HG03521 (cell line): ENCODE measurements at regions not wholly inside any gene's neighbourhood (a gene's known extent, or its start where the extent isn't known, plus 50 kb on each side); places are given as distances from the start of the nearest gene placed in this dataset.
"Not testable (repeated sequence)": the region's sequence is repeated elsewhere in the genome, so short reads cannot be mapped to it uniquely, and the experiment has no call there.

Experiments
- ATAC-seq: cut with Tn5 transposase; IDR thresholded peaks from one replicate; pipeline ENCODE4 v1.9.1; 2021; ENCODE audit warnings: mild to moderate bottlenecking, moderate library complexity; ENCODE audit not compliant: unreplicated experiment

DNA sequence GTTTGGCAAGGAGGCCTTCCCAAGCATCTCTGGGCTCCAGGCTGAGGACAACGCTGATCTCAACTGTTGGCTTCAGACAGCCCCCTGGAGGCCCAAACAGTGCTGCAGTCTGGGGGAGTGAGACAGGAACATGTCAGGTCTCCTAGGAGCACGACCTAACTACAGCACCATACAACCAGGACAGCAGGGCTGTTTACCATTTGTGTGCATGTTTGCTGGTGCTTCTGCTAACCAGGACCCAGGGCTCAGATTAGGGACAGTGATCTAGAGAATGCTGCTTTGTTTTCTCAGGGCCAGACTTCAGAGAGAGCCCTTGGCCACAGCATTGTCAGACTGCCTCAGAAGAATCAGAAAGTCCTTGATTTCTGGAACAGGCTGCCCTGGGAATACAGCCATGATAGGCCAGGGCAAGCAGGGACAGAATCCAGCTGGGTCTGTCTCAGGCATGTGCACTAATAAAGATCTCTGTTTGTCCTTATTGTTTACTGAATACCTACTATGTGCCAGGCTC is 126.5 kb downstream of the VPREB1 start:
- no peak for ATAC-seq

DNA sequence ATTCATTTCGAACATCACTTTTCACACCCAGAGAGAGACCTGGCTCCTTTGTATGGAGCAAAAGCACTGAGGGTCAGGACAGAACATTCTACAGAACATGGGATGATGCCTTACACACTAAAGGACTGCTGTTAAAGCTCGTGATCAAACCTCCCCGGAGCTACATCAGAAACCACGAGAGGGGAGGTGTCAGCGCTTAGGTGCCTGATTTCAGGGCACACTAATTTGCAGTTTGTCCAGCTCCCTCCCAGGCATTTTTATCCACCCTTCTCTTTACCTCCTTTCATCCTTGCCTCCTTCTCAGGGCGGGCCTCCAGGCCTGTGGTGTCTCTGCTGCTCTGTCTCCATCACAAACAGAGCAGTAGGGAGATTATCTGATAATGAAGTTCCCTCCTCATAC is 127.5 kb downstream of the VPREB1 start:
- no peak for ATAC-seq

DNA sequence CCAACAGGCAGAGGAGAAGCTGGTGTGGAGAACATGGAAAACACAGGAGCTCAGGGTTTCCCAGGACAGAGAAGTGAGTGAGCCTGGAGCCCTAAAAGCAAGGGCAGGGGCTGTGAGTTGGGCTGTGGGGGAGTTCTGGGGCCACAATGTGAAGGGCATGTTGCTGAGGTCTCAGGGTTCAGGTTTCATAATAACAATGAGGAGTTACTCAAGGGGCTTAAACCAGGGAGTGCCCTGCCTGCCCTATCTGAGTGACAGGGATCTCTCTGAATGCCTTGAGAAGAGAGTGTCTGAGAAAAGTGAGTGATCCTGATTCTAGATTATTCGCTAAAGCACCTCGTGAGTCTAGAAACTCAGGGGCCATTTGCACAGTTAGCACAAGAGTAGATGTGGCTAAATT is 129.6 kb downstream of the VPREB1 start:
- no peak for ATAC-seq

DNA sequence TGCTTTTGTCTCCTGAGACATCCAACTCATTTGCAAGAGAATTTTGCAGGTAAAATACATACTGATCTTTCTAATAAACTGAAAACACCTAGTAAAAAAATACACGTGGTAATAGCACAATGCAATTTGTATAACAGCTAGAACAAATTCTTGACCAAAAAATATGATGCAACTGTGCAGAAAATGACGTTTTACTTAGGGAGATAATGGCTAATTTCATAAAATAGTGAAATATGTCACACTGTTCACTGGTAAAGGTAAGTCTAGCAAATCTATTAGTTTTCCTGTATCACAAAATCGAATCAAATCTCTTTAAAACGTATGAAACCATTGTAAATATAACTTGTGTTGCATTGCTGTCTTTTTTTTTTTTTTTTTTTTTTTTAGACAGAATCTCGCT is 130.0 kb downstream of the VPREB1 start:
- no peak for ATAC-seq

DNA sequence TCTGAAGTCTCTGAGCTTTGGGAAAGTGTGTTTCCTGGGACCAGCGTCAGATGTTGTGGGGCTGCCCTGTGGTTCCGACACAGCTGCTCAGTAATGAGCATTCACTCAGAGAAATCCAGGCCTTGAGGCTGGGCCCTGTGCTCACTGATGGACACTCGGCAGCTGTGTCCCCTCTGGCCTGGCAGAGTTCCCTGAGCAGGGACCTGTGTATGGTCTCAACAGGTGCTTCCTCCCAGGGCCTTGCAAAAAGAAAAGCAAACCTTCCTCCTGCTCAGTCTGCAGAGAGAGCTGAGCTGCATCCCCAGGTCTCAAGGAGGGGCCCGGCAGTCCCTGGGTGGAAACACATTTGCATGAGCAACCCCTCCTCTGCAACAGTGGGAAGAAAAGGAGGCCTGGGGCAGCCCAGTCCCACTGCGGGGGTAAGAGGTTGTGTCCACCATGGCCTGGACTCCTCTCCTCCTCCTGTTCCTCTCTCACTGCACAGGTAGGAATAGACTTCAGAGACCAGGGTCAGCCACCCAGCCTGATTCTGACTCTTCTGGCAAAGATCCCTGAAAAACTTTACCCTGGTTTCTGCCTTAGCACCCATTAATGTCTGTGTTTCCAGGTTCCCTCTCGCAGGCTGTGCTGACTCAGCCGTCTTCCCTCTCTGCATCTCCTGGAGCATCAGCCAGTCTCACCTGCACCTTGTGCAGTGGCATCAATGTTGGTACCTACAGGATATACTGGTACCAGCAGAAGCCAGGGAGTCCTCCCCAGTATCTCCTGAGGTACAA is 131.2 kb downstream of the VPREB1 start:
- ATAC-seq: no peak

DNA sequence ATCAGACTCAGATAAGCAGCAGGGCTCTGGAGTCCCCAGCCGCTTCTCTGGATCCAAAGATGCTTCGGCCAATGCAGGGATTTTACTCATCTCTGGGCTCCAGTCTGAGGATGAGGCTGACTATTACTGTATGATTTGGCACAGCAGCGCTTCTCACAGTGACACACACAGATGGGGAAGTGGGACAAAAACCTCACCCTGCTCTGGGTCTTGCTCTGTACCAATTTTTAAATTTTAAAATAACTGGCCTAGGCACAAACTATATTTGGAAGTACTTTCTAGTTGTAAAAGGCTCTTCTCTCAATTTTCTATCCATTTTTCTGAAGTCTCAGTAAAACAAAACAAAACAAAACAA is 131.7 kb downstream of the VPREB1 start:
- no peak for ATAC-seq

DNA sequence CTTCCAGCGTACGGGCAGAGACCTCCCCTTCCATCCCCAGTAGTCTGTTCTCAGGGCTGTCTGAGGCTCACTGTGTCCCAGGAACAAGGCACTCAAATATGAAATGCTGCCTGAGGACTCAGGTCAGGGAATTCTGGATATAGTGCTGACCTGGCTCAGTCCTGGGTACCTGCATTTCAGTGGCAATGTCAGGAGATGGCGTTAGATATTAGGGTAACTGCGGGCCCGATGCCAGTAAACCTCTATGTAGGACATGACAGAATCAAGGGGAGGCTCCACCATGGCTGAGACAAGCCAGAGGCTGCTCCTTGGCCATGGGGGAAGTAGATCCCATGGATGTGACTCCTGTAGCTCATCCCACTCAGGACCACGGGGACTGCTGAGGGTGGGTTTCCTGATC is 131.7 kb downstream of the ZNF280B start:
- not testable (repeated sequence) for ATAC-seq

DNA sequence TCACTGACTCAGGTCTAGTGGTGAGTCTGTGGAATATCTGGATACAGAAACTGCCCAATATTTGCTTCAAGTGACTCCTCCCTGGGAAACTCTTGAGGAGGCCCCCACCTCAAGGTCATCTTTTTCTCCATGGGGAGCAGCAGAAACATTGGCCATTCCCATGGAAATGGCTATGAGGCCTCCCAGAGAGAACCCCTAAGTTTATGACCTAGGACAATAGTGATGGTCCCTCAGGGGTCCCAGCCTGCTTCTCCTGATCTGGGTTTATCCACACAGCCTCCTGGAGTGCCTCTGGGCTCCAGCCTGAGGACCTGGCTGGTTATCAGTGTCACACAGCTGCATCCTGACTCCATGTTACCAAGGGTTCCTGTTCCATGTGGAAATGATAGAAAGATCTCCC is 131.2 kb downstream of the ZNF280B start:
- no peak for ATAC-seq

DNA sequence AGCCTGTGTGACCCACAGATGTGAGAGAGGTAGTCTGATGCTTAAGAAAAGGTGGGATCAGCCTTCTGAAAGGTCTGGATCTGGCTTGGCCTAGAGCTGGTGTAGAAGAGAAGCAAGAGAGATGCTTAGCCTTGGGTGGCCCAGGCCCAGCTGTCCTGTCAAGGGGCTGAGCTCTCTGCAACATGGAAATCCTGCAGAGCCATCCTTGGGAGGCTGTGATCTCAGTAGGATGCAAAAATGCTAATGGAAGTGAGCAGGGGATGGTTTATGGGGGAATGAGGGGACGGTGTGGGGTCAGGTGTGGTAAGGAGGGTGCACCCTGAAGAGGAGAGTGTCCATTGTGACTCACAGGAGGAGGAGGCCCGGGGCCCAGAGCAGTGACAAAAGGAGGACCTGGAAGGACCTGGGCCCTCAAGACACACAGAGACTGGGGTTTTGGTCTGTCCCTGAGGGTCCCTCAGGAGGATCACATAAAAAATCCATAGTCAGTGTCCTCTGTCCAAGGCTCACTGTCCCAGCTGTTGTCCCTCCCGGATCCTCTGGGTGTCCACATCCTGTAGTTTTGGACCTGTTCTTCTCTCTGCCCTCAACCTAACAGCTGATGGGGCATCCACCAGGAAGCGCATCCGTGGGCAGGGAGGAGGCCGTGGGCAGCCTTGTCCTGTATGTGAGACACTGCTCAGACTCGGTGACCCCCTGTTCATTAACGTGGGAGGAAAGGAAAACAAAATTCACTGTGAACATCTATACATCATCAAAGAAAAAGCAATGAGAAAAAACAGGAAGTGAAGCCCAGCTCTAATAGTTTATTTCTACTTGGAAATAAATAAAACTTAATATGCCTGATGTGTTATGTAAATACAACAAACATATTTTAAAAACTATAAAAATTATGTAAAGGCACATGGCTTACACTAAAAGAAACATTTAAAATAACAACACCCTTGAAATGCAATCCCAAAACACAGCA is 129.8 kb downstream of the ZNF280B start:
- ATAC-seq: no peak

DNA sequence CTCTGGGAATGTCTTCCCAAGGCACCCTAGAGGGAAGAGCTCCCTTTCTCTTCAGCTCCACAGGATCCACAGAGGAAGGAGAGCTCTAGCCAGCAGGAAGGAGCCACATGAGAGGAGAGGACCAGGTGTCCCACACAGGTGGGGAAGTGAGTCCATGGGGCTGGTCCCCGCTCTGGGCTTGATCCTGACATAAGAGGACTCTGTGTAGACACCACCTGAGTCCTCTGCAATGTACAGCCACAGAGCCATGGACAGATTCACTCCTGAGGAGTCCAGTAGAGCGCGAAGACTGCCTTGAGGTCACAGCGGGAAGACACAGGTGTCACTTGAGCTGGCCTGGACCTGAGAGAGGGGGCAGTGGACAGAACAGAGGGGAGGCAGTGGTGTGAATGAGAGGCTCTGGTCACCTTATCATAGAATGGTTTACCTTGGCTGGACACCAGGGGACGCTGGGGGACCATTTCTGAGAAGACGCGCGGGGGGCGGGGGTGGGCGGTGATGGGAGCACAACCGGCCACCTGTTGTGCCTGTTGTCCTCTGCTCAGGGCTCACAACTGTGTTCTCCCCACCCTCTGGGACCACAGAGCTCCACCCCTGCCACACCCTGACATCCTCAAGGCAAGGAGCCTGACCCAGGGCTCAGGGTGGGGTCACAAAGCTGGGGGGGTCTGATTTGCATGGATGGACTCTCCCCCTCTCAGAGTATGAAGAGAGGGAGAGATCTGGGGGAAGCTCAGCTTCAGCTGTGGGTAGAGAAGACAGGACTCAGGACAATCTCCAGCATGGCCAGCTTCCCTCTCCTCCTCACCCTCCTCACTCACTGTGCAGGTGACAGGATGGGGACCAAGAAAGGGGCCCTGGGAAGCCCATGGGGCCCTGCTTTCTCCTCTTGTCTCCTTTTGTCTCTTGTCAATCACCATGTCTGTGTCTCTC is 128.2 kb downstream of the ZNF280B start:
- no peak for ATAC-seq

DNA sequence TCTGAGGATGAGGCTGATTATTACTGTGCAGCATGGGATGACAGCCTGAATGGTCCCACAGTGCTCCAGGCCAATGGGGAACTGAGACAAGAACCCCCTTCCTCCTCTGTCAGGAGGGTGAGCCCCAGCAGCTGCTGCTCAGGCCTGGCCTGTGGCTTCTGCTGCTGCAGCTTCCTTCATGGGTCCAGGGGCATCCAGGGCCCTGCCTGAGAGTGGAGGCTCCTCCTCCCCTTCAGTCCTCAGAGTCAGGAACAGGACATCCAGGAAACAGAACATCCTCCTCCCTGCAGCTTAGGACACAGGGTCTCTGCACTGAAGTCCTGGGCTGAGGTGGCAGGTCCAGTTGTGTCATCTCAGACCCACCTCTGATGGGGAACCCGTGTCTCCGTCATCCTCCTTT is 127.2 kb downstream of the ZNF280B start:
- not testable (repeated sequence) for ATAC-seq

DNA sequence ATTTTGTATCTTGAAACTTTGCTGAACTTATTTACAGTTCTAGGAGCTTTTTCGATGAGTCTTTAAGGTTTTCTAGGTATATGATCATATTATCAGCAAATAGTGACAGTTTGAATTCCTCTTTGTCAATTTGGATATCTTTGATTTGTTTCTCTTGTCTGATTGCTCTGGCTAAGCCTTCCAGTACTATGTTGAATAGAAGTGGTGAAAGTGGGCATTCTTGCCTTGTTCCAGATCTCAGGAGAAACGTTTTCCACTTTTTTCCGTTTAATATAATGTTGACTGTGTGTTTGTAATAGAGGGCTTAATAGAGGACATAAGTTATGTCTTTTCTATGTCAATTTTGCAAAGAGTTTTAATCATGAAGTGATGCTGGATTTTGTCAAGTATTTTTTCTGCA is 124.3 kb downstream of the ZNF280B start:
- ATAC-seq: no peak

DNA sequence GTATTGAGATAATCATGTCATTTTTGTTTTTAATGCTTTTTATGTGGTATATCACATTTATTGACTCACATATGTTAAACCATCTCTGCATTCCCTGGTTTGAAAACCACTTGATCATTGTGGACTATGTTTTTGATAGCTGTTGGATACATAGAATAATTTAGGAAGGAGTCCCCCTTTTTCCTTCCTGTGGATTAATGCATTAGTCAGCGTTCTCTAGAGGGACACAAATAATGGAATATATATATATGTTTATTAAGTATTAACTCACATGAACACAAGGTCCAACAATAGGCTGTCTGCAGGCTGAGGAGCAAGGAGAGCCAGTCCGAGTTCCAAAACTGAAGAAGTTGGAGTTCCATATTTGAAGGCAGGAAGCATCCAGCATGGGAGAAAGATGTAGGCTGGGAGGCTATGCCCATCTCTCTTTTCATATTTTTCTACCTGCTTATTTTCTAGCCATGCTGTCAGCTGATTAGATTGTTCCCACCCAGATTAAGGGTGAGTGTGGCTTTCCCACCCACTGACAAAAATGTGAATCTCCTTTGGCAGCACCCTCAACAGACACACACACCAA is 123.8 kb downstream of the ZNF280B start:
- no peak for ATAC-seq

DNA sequence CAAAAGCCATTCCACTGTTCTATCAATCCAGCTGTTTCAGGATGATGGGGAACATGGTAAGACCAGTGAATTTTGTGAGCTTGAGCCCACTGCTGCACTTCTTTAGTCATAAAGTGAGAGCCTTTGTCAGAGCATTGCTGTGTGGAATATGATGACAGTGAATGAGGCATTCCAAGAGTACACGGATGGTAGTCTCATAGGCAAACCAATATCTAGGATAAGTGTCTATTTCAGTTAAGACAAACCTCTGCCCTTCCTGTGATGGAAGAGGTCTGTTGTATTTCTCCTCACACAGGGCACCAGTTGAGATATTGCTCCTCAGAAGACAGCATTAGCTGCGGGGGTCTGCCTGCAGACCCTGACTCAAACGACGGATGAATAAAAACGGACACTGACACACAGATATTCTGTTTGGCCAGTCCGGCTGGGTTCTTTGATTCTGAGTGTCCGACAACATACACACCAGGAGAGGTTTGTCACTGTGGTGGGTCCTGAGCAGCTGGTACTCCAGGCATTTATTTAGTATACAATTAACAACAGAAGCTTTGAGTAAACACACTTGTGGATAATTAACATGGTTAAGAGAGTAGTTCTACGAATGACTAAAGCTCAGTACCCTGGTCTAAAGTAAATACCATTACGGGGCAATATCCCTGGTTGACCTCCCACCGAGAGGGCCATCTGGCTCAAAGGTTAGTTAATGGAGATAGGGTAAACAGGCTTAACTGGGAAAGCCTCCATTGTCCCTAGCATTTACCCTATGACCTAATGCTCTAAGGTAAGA is 121.7 kb downstream of the ZNF280B start:
- no peak for ATAC-seq

DNA sequence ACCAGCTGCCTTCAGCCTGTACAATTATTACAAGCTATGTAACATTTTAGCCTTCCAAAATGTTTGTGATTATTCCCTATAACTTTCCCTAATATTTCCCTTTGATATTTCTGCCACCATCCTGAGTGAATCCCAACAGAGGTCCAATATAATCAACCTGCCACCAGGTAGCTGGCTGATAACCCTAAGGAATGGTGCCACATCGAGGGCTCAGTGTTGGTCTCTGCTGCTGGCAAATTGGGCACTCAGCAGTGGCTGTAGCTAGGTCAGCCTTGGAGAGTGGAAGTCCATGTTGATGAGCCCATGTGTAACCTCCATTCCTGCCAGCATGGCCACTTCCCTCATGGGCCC is 121.2 kb downstream of the ZNF280B start:
- ATAC-seq: no peak

DNA sequence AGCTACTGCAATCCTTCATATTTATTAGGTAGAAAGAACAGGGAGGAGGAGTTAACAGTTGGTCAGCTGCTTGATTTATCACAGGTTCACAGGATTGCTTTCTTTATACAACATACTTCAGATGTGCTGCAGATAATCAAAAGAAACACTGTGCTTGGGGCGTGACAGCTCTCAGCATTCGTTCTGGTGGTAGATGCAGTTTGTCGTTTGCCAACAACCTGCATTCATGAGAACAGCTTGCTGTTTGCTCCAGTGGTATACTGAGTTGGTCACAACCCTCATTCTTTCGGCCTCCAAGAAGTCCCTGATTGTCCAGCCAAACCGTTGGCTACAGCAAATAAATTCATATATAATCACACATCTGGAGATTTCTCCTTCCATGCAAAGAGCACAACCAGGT is 120.5 kb downstream of the ZNF280B start:
- ATAC-seq: no peak

DNA sequence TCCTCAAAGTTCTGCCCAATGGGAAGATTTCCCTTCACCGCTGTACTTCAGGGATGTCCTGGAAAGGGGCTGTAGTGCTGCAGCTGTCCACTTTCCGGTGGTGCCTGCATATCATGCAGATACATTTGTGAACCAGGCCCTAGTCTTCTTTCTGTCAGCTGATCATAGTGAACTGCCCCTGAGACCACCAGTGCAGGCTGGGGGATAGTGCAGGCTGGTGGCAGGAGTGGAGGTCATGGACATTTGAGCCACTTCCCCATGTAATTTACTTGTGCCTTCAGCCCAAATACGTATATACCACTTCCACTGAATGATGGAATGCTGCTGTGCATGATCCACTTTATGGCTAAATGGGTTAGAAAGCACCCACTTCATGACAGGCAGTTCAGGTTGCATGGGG is 120.0 kb downstream of the ZNF280B start:
- ATAC-seq: no peak

DNA sequence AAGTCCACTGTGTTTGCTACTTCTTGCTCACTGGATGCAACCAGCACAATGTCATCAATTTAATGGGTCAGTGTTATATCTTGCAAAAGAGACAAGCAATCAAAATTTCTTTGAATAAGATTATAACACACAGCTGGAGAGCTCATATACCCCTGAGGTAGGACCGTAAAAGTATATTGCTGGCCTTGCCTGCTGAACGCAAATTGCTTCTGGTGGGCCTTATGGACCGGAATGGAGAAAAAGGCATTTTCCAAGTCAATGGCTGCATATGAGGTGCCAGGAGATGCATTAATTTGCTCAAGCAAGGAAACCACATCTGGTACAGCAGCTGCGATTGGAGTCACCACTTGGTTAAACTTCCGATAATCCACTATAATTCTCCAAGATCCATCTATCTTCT is 119.1 kb downstream of the ZNF280B start:
- no peak for ATAC-seq

DNA sequence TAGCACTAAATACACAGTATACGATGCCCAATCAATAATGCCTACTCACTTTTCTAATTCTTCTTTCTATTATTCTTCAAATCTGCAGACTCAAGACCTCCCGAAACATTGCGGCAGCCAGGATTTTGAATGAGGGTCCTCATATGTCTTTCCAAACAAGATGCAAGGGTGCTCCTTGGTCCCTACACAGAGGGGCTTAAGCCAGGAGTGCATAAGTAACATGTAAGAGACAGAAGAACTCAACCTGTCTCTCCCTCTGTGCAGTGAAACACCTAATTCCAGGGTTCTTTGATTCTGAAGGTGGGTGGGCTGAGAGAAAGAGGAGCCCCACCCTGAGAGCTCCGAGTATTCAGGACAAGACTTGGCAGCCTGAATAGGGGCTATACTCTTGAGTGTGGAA is 117.6 kb downstream of the ZNF280B start:
- ATAC-seq: no peak

DNA sequence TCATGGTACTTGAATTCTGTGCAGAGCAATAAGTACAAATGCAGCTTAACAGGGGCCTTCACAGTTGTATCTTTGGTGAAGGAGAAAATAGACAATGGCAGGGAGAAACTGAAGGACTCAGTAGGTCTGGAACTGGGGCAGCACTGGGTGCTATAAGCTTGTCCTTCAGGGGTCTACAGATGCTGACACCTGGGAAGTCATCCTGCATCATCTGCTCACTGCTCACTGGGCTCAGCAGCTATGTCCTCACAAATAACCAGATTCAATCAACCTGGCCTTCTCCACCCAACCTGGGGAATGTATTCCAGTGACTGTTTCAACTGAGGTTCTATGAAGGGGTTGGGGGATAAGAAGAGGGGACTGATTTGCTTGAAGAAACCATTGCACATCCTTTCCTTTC is 117.0 kb downstream of the ZNF280B start:
- no peak for ATAC-seq
